Thyroid gland (tissue), 4 donors: ENCODE measurements at regions not wholly inside any gene's neighbourhood (a gene's known extent, or its start where the extent isn't known, plus 50 kb on each side); places are given as distances from the start of the nearest gene placed in this dataset.

ENCODE experiments used
- CTCF ChIP-seq, 6 experiments: fragments of 200-600 bp in 3 of 6; fragments of 450-650 bp in 3 of 6; sonication (generic) in 3 of 6; IDR thresholded peaks; one replicate each; pipeline ENCODE4 v1.5.1; 2016 to 2019; ENCODE audit warnings: antibody characterized with exemption in 6 of 6, mild to moderate bottlenecking in 2 of 6, inconsistent platforms in 1 of 6, moderate library complexity in 1 of 6
- POLR2A ChIP-seq, 2 donors: fragments of 450-650 bp; IDR thresholded peaks; one replicate each; pipeline ENCODE4 v1.6.1; 2017; ENCODE audit warnings: antibody characterized with exemption in 2 of 2, mild to moderate bottlenecking in 2 of 2, moderate library complexity in 1 of 2

GRCh38 chr13:50676602-50677001 lies 166.9 kb downstream of the DLEU7 start:
- TF ChIP-seq CTCF (IDR thresholded peaks at IDR 0.05) (no peak), POLR2A (IDR thresholded peaks at IDR 0.05) (no peak)
